CD4-positive, CD25-positive, alpha-beta regulatory T cell (primary cell): ENCODE measurements at regions not wholly inside any gene's neighbourhood (a gene's known extent, or its start where the extent isn't known, plus 50 kb on each side); places are given as distances from the start of the nearest gene placed in this dataset.

Experiments used
- ATAC-seq, 2 donors: fragments of 150-1000 bp; cut with Tn5 transposase; one replicate each; pipeline ENCODE4 v1.10.0; 2021; ENCODE audit warnings: low read depth in 2 of 2, moderate number of reproducible peaks in 2 of 2, moderate library complexity in 1 of 2
- DNase-seq, 3 donors: peaks; one replicate each; pipeline versions ENCODE4 v3.0.0 to v3.0.0-alpha.2; 2012 to 2022; ENCODE audit warnings: mixed read lengths in 1 of 3
- H3K27ac ChIP-seq: one replicate; pipeline ENCODE4 v1.7.0; 2013; ENCODE audit warnings: mild to moderate bottlenecking, low read length; ENCODE audit not compliant: insufficient read depth, poor library complexity, severe bottlenecking
- H3K27me3 ChIP-seq: one replicate; pipeline ENCODE4 v1.7.0; 2013; ENCODE audit warnings: low read length; ENCODE audit not compliant: control insufficient read depth, insufficient read depth
- H3K36me3 ChIP-seq: one replicate; pipeline ENCODE4 v1.7.0; 2013; ENCODE audit warnings: mild to moderate bottlenecking, low read length, moderate library complexity; ENCODE audit not compliant: control insufficient read depth, insufficient read depth
- H3K4me1 ChIP-seq: 2 replicates; pipeline ENCODE4 v1.7.0; 2013; ENCODE audit warnings: mild to moderate bottlenecking, low read length; ENCODE audit not compliant: insufficient read depth, control insufficient read depth, poor library complexity, severe bottlenecking
- H3K4me3 ChIP-seq: one replicate; pipeline ENCODE4 v1.7.0; 2013; ENCODE audit warnings: low read depth, mild to moderate bottlenecking, low read length, moderate library complexity
- H3K9me3 ChIP-seq, 2 experiments: 1 replicate in 1 of 2; 2 replicates in 1 of 2; pipeline ENCODE4 v1.7.0; 2013; ENCODE audit warnings: low read length in 2 of 2, mild to moderate bottlenecking in 1 of 2, moderate library complexity in 1 of 2; ENCODE audit not compliant: control insufficient read depth in 2 of 2
- H3K27ac Mint-ChIP-seq, 3 donors: one replicate each; pipeline ENCODE4 v1.8.0; 2020 to 2022; ENCODE audit warnings: mild to moderate bottlenecking in 3 of 3, mixed read lengths in 3 of 3, moderate library complexity in 2 of 3
- H3K27me3 Mint-ChIP-seq: one replicate; pipeline ENCODE4 v1.8.0; 2022; ENCODE audit warnings: mild to moderate bottlenecking, mixed read lengths
- H3K36me3 Mint-ChIP-seq: one replicate; pipeline ENCODE4 v1.8.0; 2020; ENCODE audit warnings: mixed read lengths
- H3K4me1 Mint-ChIP-seq, 4 donors: one replicate each; pipeline ENCODE4 v1.8.0; 2020 to 2022; ENCODE audit warnings: mixed read lengths in 4 of 4, mild to moderate bottlenecking in 1 of 4
- H3K4me3 Mint-ChIP-seq, 4 donors: one replicate each; pipeline ENCODE4 v1.8.0; 2020 to 2022; ENCODE audit warnings: mild to moderate bottlenecking in 4 of 4, mixed read lengths in 4 of 4, moderate library complexity in 3 of 4
- H3K9me3 Mint-ChIP-seq, 7 donors: one replicate each; pipeline ENCODE4 v1.8.0; 2020 to 2022; ENCODE audit warnings: mixed read lengths in 7 of 7, mild to moderate bottlenecking in 3 of 7, moderate library complexity in 2 of 7

DNA sequence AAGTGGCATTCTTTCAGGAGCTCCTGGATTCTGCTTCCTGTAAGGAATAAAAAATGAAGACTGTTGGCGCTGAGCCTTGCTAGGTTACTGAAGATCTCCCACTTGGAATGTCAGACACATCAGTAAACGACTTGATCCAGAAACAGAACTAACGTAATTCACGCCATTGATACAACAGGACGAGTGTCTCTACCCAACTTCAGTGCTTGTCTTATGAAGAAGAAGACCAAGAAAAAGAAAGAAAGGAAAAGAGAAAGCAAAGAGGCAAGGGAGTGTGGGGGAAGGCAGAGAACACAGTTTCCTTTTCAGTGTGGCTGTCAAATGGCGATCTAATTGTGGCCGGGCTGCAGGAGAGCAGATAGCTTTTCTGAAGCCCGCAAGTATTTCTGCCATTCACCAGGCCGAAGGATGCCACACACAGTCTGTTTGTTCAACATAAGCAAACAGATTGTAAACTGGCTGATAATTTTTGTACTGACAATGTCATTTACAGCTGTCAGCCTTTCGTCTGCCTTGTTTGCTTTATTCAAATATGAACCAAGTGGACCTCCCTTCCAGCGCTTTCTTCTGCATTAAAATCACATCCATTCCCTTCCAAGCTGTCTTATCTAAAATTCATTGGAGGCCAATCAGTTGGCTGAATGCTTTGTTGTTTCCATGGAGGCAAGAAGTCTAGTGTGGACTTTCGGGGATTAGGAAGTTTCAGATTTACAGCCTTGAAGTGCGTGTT is 180.6 kb downstream of the FOXA2 start:
- Mint-ChIP-seq H3K9me3 (peaks cover 0 to 6% (median 2%) of the 10 kb centered on the region in 7 donors), H3K27me3 (no peaks in the 10 kb centered on the region), H3K4me1 (no peaks in the 10 kb centered on the region), H3K4me3 (no peak overlapping the region), H3K36me3 (no peaks in the 10 kb centered on the region), H3K27ac (no peak overlapping the region)
- no peak overlapping the region for H3K27ac ChIP-seq
- DNase-seq = no peak
- no peak overlapping the region for H3K4me3 ChIP-seq
- H3K27me3 ChIP-seq = peaks cover 2% of the 10 kb centered on the region
- H3K4me1 ChIP-seq = no peaks in the 10 kb centered on the region
- ATAC-seq = no peak
- no peaks in the 10 kb centered on the region for H3K9me3 ChIP-seq
- H3K36me3 ChIP-seq = no peaks in the 10 kb centered on the region

DNA sequence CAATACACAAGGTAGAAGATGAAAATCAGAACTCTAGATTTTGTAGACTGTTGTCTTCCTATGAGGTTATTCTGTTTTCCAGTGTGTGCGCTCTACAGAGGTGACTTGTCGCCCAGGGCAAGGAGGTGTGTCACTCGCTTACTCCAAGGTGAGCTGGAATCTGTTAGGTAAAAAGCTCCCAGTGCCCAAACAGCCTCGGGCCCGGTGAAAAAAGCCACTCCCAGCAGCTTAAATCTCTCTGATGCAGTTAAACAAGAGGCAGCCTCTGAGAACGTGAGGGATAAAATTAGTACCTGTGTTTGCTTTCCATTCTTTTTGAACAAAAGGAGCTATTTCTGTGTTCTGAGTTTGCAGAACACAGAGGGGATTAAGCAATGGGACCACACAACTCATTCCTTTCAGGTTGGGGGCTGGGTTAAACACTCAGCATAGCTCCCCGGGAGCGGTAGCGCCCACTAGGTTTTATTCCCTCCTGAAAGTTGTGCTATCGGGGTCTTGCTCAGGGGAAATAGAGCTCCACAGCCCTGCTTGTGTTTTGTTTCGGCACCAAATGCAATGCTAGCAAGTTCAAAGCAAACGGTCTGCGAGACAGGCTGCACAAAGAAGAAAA is 181.2 kb downstream of the FOXA2 start:
- no peaks in the 10 kb centered on the region for H3K4me1 Mint-ChIP-seq
- no peaks in the 10 kb centered on the region for H3K4me1 ChIP-seq
- no peak overlapping the region for H3K27ac Mint-ChIP-seq
- peaks cover 0 to 5% (median 1%) of the 10 kb centered on the region in 7 donors for H3K9me3 Mint-ChIP-seq
- H3K36me3 ChIP-seq = no peaks in the 10 kb centered on the region
- ATAC-seq (no peak), DNase-seq (no peak)
- H3K27me3 Mint-ChIP-seq = no peaks in the 10 kb centered on the region
- no peak overlapping the region for H3K27ac ChIP-seq
- no peaks in the 10 kb centered on the region for H3K36me3 Mint-ChIP-seq
- no peak overlapping the region for H3K4me3 Mint-ChIP-seq
- no peaks in the 10 kb centered on the region for H3K9me3 ChIP-seq
- H3K4me3 ChIP-seq = no peak overlapping the region
- peaks cover 2% of the 10 kb centered on the region for H3K27me3 ChIP-seq

DNA sequence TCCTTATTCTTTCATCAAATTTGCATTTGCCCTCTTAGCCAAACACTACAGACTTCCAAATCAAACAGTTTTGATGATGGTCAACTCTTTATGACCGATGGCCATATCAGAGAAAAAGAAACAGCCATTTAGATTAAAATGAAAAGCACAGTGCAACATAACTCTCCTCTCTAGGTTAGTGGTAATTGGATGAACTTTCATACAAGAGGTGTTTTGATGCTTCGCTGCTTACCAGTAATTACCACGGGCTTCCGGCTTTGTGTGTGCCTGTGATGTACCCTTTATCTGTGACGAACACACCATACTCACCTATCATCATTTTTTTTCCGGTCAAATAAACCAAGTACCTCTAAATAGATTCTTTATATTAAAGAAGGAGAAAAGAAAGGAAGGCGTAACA is 181.8 kb downstream of the FOXA2 start:
- no peaks in the 10 kb centered on the region for H3K4me1 ChIP-seq
- no peaks in the 10 kb centered on the region for H3K36me3 ChIP-seq
- no peak for ATAC-seq
- H3K27ac ChIP-seq = no peak overlapping the region
- peaks cover 2% of the 10 kb centered on the region for H3K27me3 ChIP-seq
- Mint-ChIP-seq H3K4me3 (no peak overlapping the region), H3K36me3 (no peaks in the 10 kb centered on the region), H3K27ac (no peak overlapping the region), H3K27me3 (no peaks in the 10 kb centered on the region), H3K4me1 (no peaks in the 10 kb centered on the region), H3K9me3 (peaks cover 0 to 5% (median 1%) of the 10 kb centered on the region in 7 donors)
- no peak overlapping the region for H3K4me3 ChIP-seq
- H3K9me3 ChIP-seq = no peaks in the 10 kb centered on the region
- no peak for DNase-seq

DNA sequence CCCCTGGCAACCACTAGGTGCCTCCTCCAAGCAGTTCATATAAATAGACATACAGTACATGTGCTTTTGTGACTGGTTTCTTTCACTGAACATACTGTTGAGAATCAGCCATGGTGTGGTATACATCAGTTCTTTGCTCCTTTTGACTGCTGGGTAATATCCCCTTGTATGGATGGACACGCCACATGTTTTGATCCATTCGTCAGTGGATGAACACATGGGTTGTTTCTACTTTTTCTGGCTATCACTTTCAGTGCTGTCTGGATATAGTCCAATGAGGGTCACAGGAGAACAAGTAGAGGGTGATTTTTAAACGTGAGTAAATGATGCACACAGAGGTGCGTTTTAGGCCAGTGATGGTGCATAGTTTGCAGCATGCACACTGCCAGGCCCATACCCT is 183.9 kb downstream of the FOXA2 start:
- Histone ChIP-seq H3K27ac (no peak overlapping the region), H3K9me3 (no peaks in the 10 kb centered on the region), H3K4me3 (no peak overlapping the region), H3K27me3 (peaks cover 2% of the 10 kb centered on the region), H3K36me3 (no peaks in the 10 kb centered on the region), H3K4me1 (no peaks in the 10 kb centered on the region)
- Mint-ChIP-seq H3K4me1 (no peaks in the 10 kb centered on the region), H3K27me3 (no peaks in the 10 kb centered on the region), H3K9me3 (peaks cover 0 to 4% (median 0%) of the 10 kb centered on the region in 7 donors), H3K36me3 (no peaks in the 10 kb centered on the region), H3K4me3 (no peak overlapping the region), H3K27ac (no peak overlapping the region)
- ATAC-seq (no peak), DNase-seq (no peak)

DNA sequence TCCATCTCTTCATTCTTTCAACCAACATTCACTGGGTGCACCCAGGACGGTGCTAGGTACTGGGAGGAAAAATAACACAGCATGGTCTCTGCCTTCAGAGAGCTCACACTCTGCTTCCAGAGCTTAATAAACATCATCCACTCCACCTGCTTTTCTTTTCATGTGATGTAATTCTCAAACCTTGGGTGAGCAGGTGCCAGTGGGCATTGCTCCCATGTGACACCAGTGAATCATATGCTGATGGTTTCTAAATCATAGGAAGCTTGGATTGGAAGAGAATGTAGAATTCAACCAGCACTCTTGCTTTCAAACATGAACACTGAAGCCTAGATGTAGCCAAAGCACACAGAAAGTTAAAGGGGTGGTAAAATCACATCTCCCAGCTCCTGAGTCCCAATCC is 189.8 kb downstream of the FOXA2 start:
- H3K27me3 ChIP-seq = no peaks in the 10 kb centered on the region
- H3K9me3 ChIP-seq = no peaks in the 10 kb centered on the region
- Mint-ChIP-seq H3K36me3 (no peaks in the 10 kb centered on the region), H3K4me3 (no peak overlapping the region), H3K27ac (no peak overlapping the region), H3K9me3 (no peaks in the 10 kb centered on the region), H3K27me3 (no peaks in the 10 kb centered on the region), H3K4me1 (no peaks in the 10 kb centered on the region)
- no peak overlapping the region for H3K27ac ChIP-seq
- no peaks in the 10 kb centered on the region for H3K36me3 ChIP-seq
- DNase-seq (no peak), ATAC-seq (no peak)
- H3K4me1 ChIP-seq = no peaks in the 10 kb centered on the region
- H3K4me3 ChIP-seq = no peak overlapping the region

DNA sequence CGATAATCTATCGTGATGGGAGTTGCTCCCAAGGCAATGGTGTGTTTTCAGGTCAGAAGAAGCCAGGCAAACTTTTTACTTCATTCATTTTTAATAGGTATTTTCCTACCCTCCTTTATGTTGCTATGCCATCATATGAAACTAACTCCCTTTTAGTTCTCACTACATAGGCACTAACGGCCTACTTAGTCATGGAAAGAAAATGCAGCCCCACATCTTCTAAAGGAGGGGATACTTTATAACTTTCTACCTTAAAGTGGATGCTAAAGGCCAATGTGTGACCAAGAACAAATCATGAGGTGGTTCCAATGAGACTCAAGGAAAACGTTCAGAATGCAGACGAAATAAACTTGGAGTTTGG is 193.8 kb downstream of the FOXA2 start:
- DNase-seq (no peak), ATAC-seq (no peak)
- no peak overlapping the region for H3K27ac Mint-ChIP-seq
- no peak overlapping the region for H3K4me3 Mint-ChIP-seq
- H3K36me3 Mint-ChIP-seq = no peaks in the 10 kb centered on the region
- H3K4me1 Mint-ChIP-seq = no peaks in the 10 kb centered on the region
- H3K9me3 Mint-ChIP-seq = peaks cover 0 to 4% (median 0%) of the 10 kb centered on the region in 7 donors
- Histone ChIP-seq H3K4me1 (no peaks in the 10 kb centered on the region), H3K36me3 (no peaks in the 10 kb centered on the region), H3K27me3 (no peaks in the 10 kb centered on the region), H3K9me3 (no peaks in the 10 kb centered on the region), H3K4me3 (no peak overlapping the region), H3K27ac (no peak overlapping the region)
- H3K27me3 Mint-ChIP-seq = no peaks in the 10 kb centered on the region

DNA sequence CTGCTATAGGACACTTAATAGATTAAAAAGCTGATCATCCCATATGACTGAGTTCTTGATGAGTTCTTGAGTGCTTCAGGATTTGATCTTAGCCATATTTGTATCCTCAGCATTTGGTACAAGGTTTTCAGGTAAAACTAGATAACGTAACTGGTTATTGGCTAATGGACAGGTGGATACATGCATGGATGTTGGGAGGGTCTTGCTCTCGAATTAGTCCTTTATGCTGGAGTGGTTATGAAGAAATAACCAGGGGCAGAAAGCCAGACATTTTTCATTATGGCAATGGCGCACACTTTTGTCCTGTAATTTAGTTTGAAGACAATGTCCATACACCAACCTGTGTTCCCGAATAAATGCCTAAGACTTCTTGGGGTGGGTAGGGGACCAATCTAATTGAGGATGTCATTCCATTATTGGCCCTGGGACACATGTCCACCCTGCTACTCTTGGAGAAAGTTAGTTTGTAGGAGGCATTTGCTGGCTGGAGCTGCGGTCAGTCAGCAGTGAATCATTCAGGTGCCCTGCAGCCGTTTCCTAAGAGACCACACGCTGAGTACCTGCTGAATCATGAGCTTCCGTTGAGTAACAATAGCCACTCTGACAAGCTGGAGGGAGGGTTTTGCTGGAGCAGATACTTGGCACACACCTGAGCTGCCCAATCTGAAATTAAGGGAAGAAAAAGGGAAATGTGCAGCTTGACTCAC is 194.4 kb downstream of the FOXA2 start:
- Histone ChIP-seq H3K27ac (no peak overlapping the region), H3K9me3 (no peaks in the 10 kb centered on the region), H3K27me3 (no peaks in the 10 kb centered on the region), H3K4me3 (no peak overlapping the region), H3K36me3 (no peaks in the 10 kb centered on the region), H3K4me1 (no peaks in the 10 kb centered on the region)
- H3K27me3 Mint-ChIP-seq = no peaks in the 10 kb centered on the region
- H3K27ac Mint-ChIP-seq = no peak overlapping the region
- peaks cover 0 to 4% (median 0%) of the 10 kb centered on the region in 7 donors for H3K9me3 Mint-ChIP-seq
- ATAC-seq = no peak
- H3K36me3 Mint-ChIP-seq = no peaks in the 10 kb centered on the region
- no peaks in the 10 kb centered on the region for H3K4me1 Mint-ChIP-seq
- no peak for DNase-seq
- no peak overlapping the region for H3K4me3 Mint-ChIP-seq
